Liver (tissue), 8 donors: ENCODE measurements at regions not wholly inside any gene's neighbourhood (a gene's known extent, or its start where the extent isn't known, plus 50 kb on each side); places are given as distances from the start of the nearest gene placed in this dataset.

Source experiments
- DNase-seq: peaks from one replicate; pipeline ENCODE4 v3.0.0-alpha.2; 2017; ENCODE audit warnings: low spot score
- H3K27ac ChIP-seq, 2 donors: one replicate each; pipeline ENCODE4 v1.7.0; 2013; ENCODE audit warnings: inconsistent platforms in 2 of 2, low read length in 2 of 2, control low read depth in 1 of 2, low read depth in 1 of 2, mild to moderate bottlenecking in 1 of 2
- H3K27me3 ChIP-seq, 4 donors: one replicate each; pipeline versions ENCODE4 v1.6.1 to v1.7.0; 2013; ENCODE audit warnings: low read length in 3 of 4, inconsistent platforms in 1 of 4, mild to moderate bottlenecking in 1 of 4, moderate library complexity in 1 of 4; ENCODE audit not compliant: control insufficient read depth in 4 of 4, insufficient read depth in 4 of 4
- H3K36me3 ChIP-seq, 4 donors: one replicate each; pipeline versions ENCODE4 v1.6.1 to v1.7.0; 2013; ENCODE audit warnings: low read length in 3 of 4, mild to moderate bottlenecking in 3 of 4, low read depth in 1 of 4, moderate library complexity in 1 of 4; ENCODE audit not compliant: control insufficient read depth in 4 of 4, insufficient read depth in 3 of 4
- H3K4me1 ChIP-seq, 4 donors: one replicate each; pipeline versions ENCODE4 v1.6.1 to v1.7.0; 2013; ENCODE audit warnings: low read length in 3 of 4, mild to moderate bottlenecking in 3 of 4, moderate library complexity in 1 of 4; ENCODE audit not compliant: control insufficient read depth in 4 of 4, insufficient read depth in 4 of 4
- H3K4me3 ChIP-seq, 3 donors: one replicate each; pipeline versions ENCODE4 v1.6.1 to v1.7.0; 2013; ENCODE audit warnings: low read length in 3 of 3, control low read depth in 1 of 3, low read depth in 1 of 3, mild to moderate bottlenecking in 1 of 3
- H3K9ac ChIP-seq, 2 donors: one replicate each; pipeline ENCODE4 v1.7.0; 2013; ENCODE audit warnings: low read length in 2 of 2, mild to moderate bottlenecking in 2 of 2, moderate library complexity in 2 of 2, control low read depth in 1 of 2, low read depth in 1 of 2
- H3K9me3 ChIP-seq, 4 donors: one replicate each; pipeline versions ENCODE4 v1.6.1 to v1.7.0; 2013; ENCODE audit warnings: low read length in 3 of 4; ENCODE audit not compliant: control insufficient read depth in 4 of 4
- ATF3 ChIP-seq: IDR thresholded peaks from 2 replicates; pipeline ENCODE4 v1.6.1; 2016; ENCODE audit warnings: antibody characterized with exemption
- CTCF ChIP-seq: fragments of 150-350 bp; IDR thresholded peaks from 2 replicates; pipeline ENCODE4 v1.5.1; 2017; ENCODE audit warnings: improper control_type of control experiment, low read depth, low read length; ENCODE audit not compliant: missing input control
- EGR1 ChIP-seq, 2 donors: IDR thresholded peaks; 2 replicates each; pipeline ENCODE4 v1.6.1; 2016 to 2018; ENCODE audit warnings: antibody characterized with exemption in 2 of 2, low read depth in 2 of 2
- FOXA1 ChIP-seq: IDR thresholded peaks from 2 replicates; pipeline ENCODE4 v1.6.1; 2016; ENCODE audit warnings: antibody characterized with exemption
- FOXA2 ChIP-seq: IDR thresholded peaks from 2 replicates; pipeline ENCODE4 v1.6.1; 2016; ENCODE audit warnings: antibody characterized with exemption
- GABPA ChIP-seq, 2 donors: IDR thresholded peaks in 1 of 2; conservative IDR thresholded peaks in 1 of 2; 2 replicates each; pipeline ENCODE4 v1.6.1; 2016; ENCODE audit warnings: antibody characterized with exemption in 2 of 2, mild to moderate bottlenecking in 1 of 2, moderate library complexity in 1 of 2
- HNF4A ChIP-seq, 2 donors: conservative IDR thresholded peaks; 2 replicates each; pipeline ENCODE4 v1.6.1; 2016; ENCODE audit warnings: antibody characterized with exemption in 2 of 2, mild to moderate bottlenecking in 2 of 2
- HNF4G ChIP-seq: IDR thresholded peaks from 2 replicates; pipeline ENCODE4 v1.6.1; 2016; ENCODE audit warnings: antibody characterized with exemption
- JUND ChIP-seq, 2 donors: IDR thresholded peaks; 2 replicates each; pipeline ENCODE4 v1.6.1; 2016; ENCODE audit warnings: antibody characterized with exemption in 2 of 2
- NR2F2 ChIP-seq: IDR thresholded peaks from 2 replicates; pipeline ENCODE4 v1.6.1; 2016; ENCODE audit warnings: antibody characterized with exemption
- RAD21 ChIP-seq, 2 donors: IDR thresholded peaks; 2 replicates each; pipeline ENCODE4 v1.6.1; 2016; ENCODE audit warnings: antibody characterized with exemption in 2 of 2, mild to moderate bottlenecking in 2 of 2
- REST ChIP-seq: IDR thresholded peaks from 2 replicates; pipeline ENCODE4 v1.6.1; 2016; ENCODE audit warnings: antibody characterized with exemption, mild to moderate bottlenecking
- RXRA ChIP-seq, 2 donors: IDR thresholded peaks; 2 replicates each; pipeline ENCODE4 v1.6.1; 2017 to 2018; ENCODE audit warnings: antibody characterized with exemption in 2 of 2, mild to moderate bottlenecking in 1 of 2
- SP1 ChIP-seq: IDR thresholded peaks from 2 replicates; pipeline ENCODE4 v1.6.1; 2018; ENCODE audit warnings: antibody characterized with exemption, mild to moderate bottlenecking
- TAF1 ChIP-seq: conservative IDR thresholded peaks from 2 replicates; pipeline ENCODE4 v1.6.1; 2016; ENCODE audit warnings: antibody characterized with exemption, mild to moderate bottlenecking
- YY1 ChIP-seq: IDR thresholded peaks from 2 replicates; pipeline ENCODE4 v1.6.1; 2016; ENCODE audit warnings: antibody characterized with exemption, mild to moderate bottlenecking
- ZBTB33 ChIP-seq: IDR thresholded peaks from 2 replicates; pipeline ENCODE4 v1.6.1; 2016; ENCODE audit warnings: antibody characterized with exemption
- WGBS: extraction: QIAGEN DNeasy Blood & Tissue Kit; methylation state at CpG from one replicate; pipeline ENCODE4 v1.1.7; 2013; 5-methylcytosine and 5-hydroxymethylcytosine counted together
- donor health status: healthy.
- donor health status: healthy.
- donor health status: healthy.
- donor health status: healthy.
- donor health status: healthy.

- Histone ChIP-seq H3K9me3 (no peaks in the 10 kb centered on the region), H3K27me3 (no peaks in the 10 kb centered on the region), H3K9ac (no peak overlapping the region), H3K27ac (no peak overlapping the region), H3K36me3 (no peaks in the 10 kb centered on the region), H3K4me3 (no peak overlapping the region), H3K4me1 (no peaks in the 10 kb centered on the region)
- 61% methylated on average over 8 of the region's 8 CpGs for WGBS
- TF ChIP-seq JUND (IDR thresholded peaks at IDR 0.05) (no peak), NR2F2 (no peak), CTCF (no peak), HNF4A (conservative IDR thresholded peaks at IDR 0.05) (no peak)
- DNase-seq, result no peak
These were observed 178.4 kb downstream of the MBOAT1 start for GRCh38 chr6:20033697-20034407.

- DNase-seq, result no peak
- H3K9ac ChIP-seq, result no peak overlapping the region
- H3K4me3 ChIP-seq, result no peak overlapping the region
- H3K27me3 ChIP-seq, result no peaks in the 10 kb centered on the region
- 55% methylated on average over 5 of the region's 5 CpGs for WGBS
- no peak overlapping the region for H3K27ac ChIP-seq
- no peaks in the 10 kb centered on the region for H3K36me3 ChIP-seq
- no peaks in the 10 kb centered on the region for H3K9me3 ChIP-seq
- TF ChIP-seq NR2F2 (no peak), HNF4G (no peak), GABPA (IDR thresholded peaks at IDR 0.05 in 1 of 2, conservative IDR thresholded peaks at IDR 0.05 in 1 of 2) (no peak), RXRA (IDR thresholded peaks at IDR 0.05) (no peak), ZBTB33 (no peak), JUND (IDR thresholded peaks at IDR 0.05) (no peak), EGR1 (IDR thresholded peaks at IDR 0.05; ENCODE audit: low read depth in 2 of 2) (no peak), TAF1 (no peak), FOXA2 (no peak), ATF3 (no peak), FOXA1 (no peak), SP1 (no peak), YY1 (no peak), REST (no peak), RAD21 (IDR thresholded peaks at IDR 0.05) (no peak), CTCF (no peak)
- H3K4me1 ChIP-seq, result no peaks in the 10 kb centered on the region
These were observed 177.9 kb downstream of the MBOAT1 start for GRCh38 chr6:20034408-20034769.
